ENCODE measurements at regions not wholly inside any gene's neighbourhood (a gene's known extent, or its start where the extent isn't known, plus 50 kb on each side); places are given as distances from the start of the nearest gene placed in this dataset.

- CTCF ChIA-PET: no interaction called here
- Mint-ChIP-seq H3K27me3 (peaks cover 10 to 26% of the 10 kb centered on the region in 2 donors), H3K4me1 (no peaks in the 10 kb centered on the region), H3K27ac (no peak overlapping the region), H3K4me3 (no peak overlapping the region), H3K9me3 (no peaks in the 10 kb centered on the region), H3K36me3 (no peaks in the 10 kb centered on the region)
- DNase-seq: no peak
- Histone ChIP-seq H3K4me1 (ENCODE audit: control insufficient read depth in 1 of 2, extremely low read depth in 1 of 2, insufficient read depth in 2 of 2, low read length in 2 of 2) (no peaks in the 10 kb centered on the region), H3K27ac (ENCODE audit: low read length) (no peak overlapping the region), H3K9me3 (no peaks in the 10 kb centered on the region), H3K27me3 (replicated peaks in 1 of 2; ENCODE audit: control insufficient read depth in 2 of 2, extremely low read depth in 1 of 2, insufficient read depth in 2 of 2, low read length in 1 of 2) (no peaks in the 10 kb centered on the region), H3K36me3 (ENCODE audit: control insufficient read depth in 2 of 2, extremely low read depth in 1 of 2, insufficient read depth in 1 of 2, low read length in 1 of 2) (no peaks in the 10 kb centered on the region), H3K4me3 (ENCODE audit: control insufficient read depth in 1 of 2, extremely low read depth in 1 of 2, low read length in 1 of 2) (no peak overlapping the region)
- no peak for ATAC-seq (replicated peaks in 1 of 4)
- POLR2A ChIA-PET: no interaction called here
- WGBS (ENCODE audit: insufficient coverage): no CpG with 5 or more reads among the region's 5 CpGs
Observed at GRCh38 chr2:94939349-94939748, 68.1 kb downstream of the TEKT4 start.

- Mint-ChIP-seq H3K4me3 (no peak overlapping the region), H3K9me3 (peaks cover 0 to 6% (median 2%) of the 10 kb centered on the region in 3 donors), H3K27me3 (peaks cover 8 to 27% of the 10 kb centered on the region in 2 donors), H3K27ac (no peak overlapping the region), H3K36me3 (no peaks in the 10 kb centered on the region), H3K4me1 (no peaks in the 10 kb centered on the region)
- Histone ChIP-seq H3K9me3 (no peaks in the 10 kb centered on the region), H3K27ac (ENCODE audit: low read length) (no peak overlapping the region), H3K4me3 (ENCODE audit: control insufficient read depth in 1 of 2, extremely low read depth in 1 of 2, low read length in 1 of 2) (no peak overlapping the region), H3K27me3 (replicated peaks in 1 of 2; ENCODE audit: control insufficient read depth in 2 of 2, extremely low read depth in 1 of 2, insufficient read depth in 2 of 2, low read length in 1 of 2) (no peaks in the 10 kb centered on the region), H3K36me3 (ENCODE audit: control insufficient read depth in 2 of 2, extremely low read depth in 1 of 2, insufficient read depth in 1 of 2, low read length in 1 of 2) (no peaks in the 10 kb centered on the region), H3K4me1 (ENCODE audit: control insufficient read depth in 1 of 2, extremely low read depth in 1 of 2, insufficient read depth in 2 of 2, low read length in 2 of 2) (no peaks in the 10 kb centered on the region)
- DNase-seq: no peak
- CTCF ChIA-PET: no interaction called here
- no peak for ATAC-seq (replicated peaks in 1 of 4)
- POLR2A ChIA-PET: no interaction called here
- WGBS (ENCODE audit: insufficient coverage): 96% methylated on average over 18 of the region's 34 CpGs
Observed at GRCh38 chr2:94947097-94948016, 76.1 kb downstream of the TEKT4 start.

GRCh38 chr2:94955702-94956101, 69.8 kb upstream of the MAL start:
- WGBS (ENCODE audit: insufficient coverage): 95% methylated on average over 4 of the region's 4 CpGs
- ATAC-seq (replicated peaks in 1 of 4) (no peak), DNase-seq (no peak)
- no peak overlapping the region for H3K27ac ChIP-seq (ENCODE audit: low read length)
- ChIA-PET POLR2A (no interaction called here), CTCF (interaction anchor here in 1 of 2 donors (1.4 kb wide), 1 partner anchor 18 kb away, joined by 3 read pairs; no protein-coding TSS in a partner anchor)
- no peaks in the 10 kb centered on the region for H3K36me3 ChIP-seq (ENCODE audit: control insufficient read depth in 2 of 2, extremely low read depth in 1 of 2, insufficient read depth in 1 of 2, low read length in 1 of 2)
- H3K9me3 ChIP-seq: no peaks in the 10 kb centered on the region
- H3K4me1 ChIP-seq (ENCODE audit: control insufficient read depth in 1 of 2, extremely low read depth in 1 of 2, insufficient read depth in 2 of 2, low read length in 2 of 2): no peaks in the 10 kb centered on the region
- H3K4me1 Mint-ChIP-seq: no peaks in the 10 kb centered on the region
- no peak overlapping the region for H3K4me3 Mint-ChIP-seq
- no peak overlapping the region for H3K27ac Mint-ChIP-seq
- H3K4me3 ChIP-seq (ENCODE audit: control insufficient read depth in 1 of 2, extremely low read depth in 1 of 2, low read length in 1 of 2): no peak overlapping the region
- H3K27me3 ChIP-seq (replicated peaks in 1 of 2; ENCODE audit: control insufficient read depth in 2 of 2, extremely low read depth in 1 of 2, insufficient read depth in 2 of 2, low read length in 1 of 2): peaks cover 3 to 15% of the 10 kb centered on the region in 2 experiments
- H3K27me3 Mint-ChIP-seq: peaks cover 30 to 44% of the 10 kb centered on the region in 2 donors
- H3K9me3 Mint-ChIP-seq: no peaks in the 10 kb centered on the region
- no peaks in the 10 kb centered on the region for H3K36me3 Mint-ChIP-seq

GRCh38 chr2:94956797-94957391, 68.6 kb upstream of the MAL start:
- Histone ChIP-seq H3K27ac (ENCODE audit: low read length) (no peak overlapping the region), H3K27me3 (replicated peaks in 1 of 2; ENCODE audit: control insufficient read depth in 2 of 2, extremely low read depth in 1 of 2, insufficient read depth in 2 of 2, low read length in 1 of 2) (peaks cover 6 to 15% of the 10 kb centered on the region in 2 experiments), H3K4me1 (ENCODE audit: control insufficient read depth in 1 of 2, extremely low read depth in 1 of 2, insufficient read depth in 2 of 2, low read length in 2 of 2) (no peaks in the 10 kb centered on the region), H3K9me3 (no peaks in the 10 kb centered on the region), H3K4me3 (ENCODE audit: control insufficient read depth in 1 of 2, extremely low read depth in 1 of 2, low read length in 1 of 2) (no peak overlapping the region), H3K36me3 (ENCODE audit: control insufficient read depth in 2 of 2, extremely low read depth in 1 of 2, insufficient read depth in 1 of 2, low read length in 1 of 2) (no peaks in the 10 kb centered on the region)
- WGBS (ENCODE audit: insufficient coverage): no CpG with 5 or more reads among the region's 6 CpGs
- ATAC-seq (replicated peaks in 1 of 4): no peak
- no peak overlapping the region for H3K27ac Mint-ChIP-seq
- H3K9me3 Mint-ChIP-seq: no peaks in the 10 kb centered on the region
- H3K36me3 Mint-ChIP-seq: no peaks in the 10 kb centered on the region
- no peak overlapping the region for H3K4me3 Mint-ChIP-seq
- peak in 21 of 35 experiments; percentile 3 to 49 (median 16) for DNase-seq
- peaks cover 30 to 42% of the 10 kb centered on the region in 2 donors for H3K27me3 Mint-ChIP-seq
- H3K4me1 Mint-ChIP-seq: no peaks in the 10 kb centered on the region
- ChIA-PET CTCF (interaction anchor here (0.9 to 1.4 kb wide), 4 partner anchors 10 to 28 kb away, joined by 3 to 4 read pairs (median 3); no protein-coding TSS in a partner anchor), POLR2A (no interaction called here)

GRCh38 chr2:94958245-94958644, 67.3 kb upstream of the MAL start:
- no peaks in the 10 kb centered on the region for H3K36me3 ChIP-seq (ENCODE audit: control insufficient read depth in 2 of 2, extremely low read depth in 1 of 2, insufficient read depth in 1 of 2, low read length in 1 of 2)
- no peak overlapping the region for H3K27ac ChIP-seq (ENCODE audit: low read length)
- no peak for ATAC-seq (replicated peaks in 1 of 4)
- Mint-ChIP-seq H3K36me3 (no peaks in the 10 kb centered on the region), H3K27me3 (peaks cover 23 to 30% of the 10 kb centered on the region in 2 donors), H3K27ac (no peak overlapping the region), H3K9me3 (no peaks in the 10 kb centered on the region), H3K4me3 (no peak overlapping the region), H3K4me1 (no peaks in the 10 kb centered on the region)
- peaks cover 6 to 12% of the 10 kb centered on the region in 2 experiments for H3K27me3 ChIP-seq (replicated peaks in 1 of 2; ENCODE audit: control insufficient read depth in 2 of 2, extremely low read depth in 1 of 2, insufficient read depth in 2 of 2, low read length in 1 of 2)
- no peak for DNase-seq
- CTCF ChIA-PET: no interaction called here
- POLR2A ChIA-PET: no interaction called here
- H3K4me1 ChIP-seq (ENCODE audit: control insufficient read depth in 1 of 2, extremely low read depth in 1 of 2, insufficient read depth in 2 of 2, low read length in 2 of 2): no peaks in the 10 kb centered on the region
- no CpG with 5 or more reads among the region's 3 CpGs for WGBS (ENCODE audit: insufficient coverage)
- no peak overlapping the region for H3K4me3 ChIP-seq (ENCODE audit: control insufficient read depth in 1 of 2, extremely low read depth in 1 of 2, low read length in 1 of 2)
- H3K9me3 ChIP-seq: no peaks in the 10 kb centered on the region

GRCh38 chr2:94960266-94960665, 65.2 kb upstream of the MAL start:
- H3K9me3 ChIP-seq: no peaks in the 10 kb centered on the region
- H3K4me1 ChIP-seq (ENCODE audit: control insufficient read depth in 1 of 2, extremely low read depth in 1 of 2, insufficient read depth in 2 of 2, low read length in 2 of 2): no peaks in the 10 kb centered on the region
- Mint-ChIP-seq H3K27me3 (peaks cover 25 to 26% of the 10 kb centered on the region in 2 donors), H3K4me1 (no peaks in the 10 kb centered on the region), H3K9me3 (no peaks in the 10 kb centered on the region), H3K27ac (no peak overlapping the region), H3K36me3 (no peaks in the 10 kb centered on the region), H3K4me3 (no peak overlapping the region)
- no peak overlapping the region for H3K27ac ChIP-seq (ENCODE audit: low read length)
- no peaks in the 10 kb centered on the region for H3K36me3 ChIP-seq (ENCODE audit: control insufficient read depth in 2 of 2, extremely low read depth in 1 of 2, insufficient read depth in 1 of 2, low read length in 1 of 2)
- DNase-seq: no peak
- CTCF ChIA-PET: no interaction called here
- no peak overlapping the region for H3K4me3 ChIP-seq (ENCODE audit: control insufficient read depth in 1 of 2, extremely low read depth in 1 of 2, low read length in 1 of 2)
- ATAC-seq (replicated peaks in 1 of 4): no peak
- WGBS (ENCODE audit: insufficient coverage): 75% methylated on average over 2 of the region's 2 CpGs
- POLR2A ChIA-PET: no interaction called here
- peaks cover 4 to 6% of the 10 kb centered on the region in 2 experiments for H3K27me3 ChIP-seq (replicated peaks in 1 of 2; ENCODE audit: control insufficient read depth in 2 of 2, extremely low read depth in 1 of 2, insufficient read depth in 2 of 2, low read length in 1 of 2)
